PC-9 (cell line): ENCODE measurements at regions not wholly inside any gene's neighbourhood (a gene's known extent, or its start where the extent isn't known, plus 50 kb on each side); places are given as distances from the start of the nearest gene placed in this dataset.

Experiments used
- BruUV-seq: library from RNA; stranded (reverse); fragments of 400-500 nt; replicated peaks from 2 replicates; lab custom pipeline; 2021; lab: Mats Ljungman, UMichigan
- CTCF ChIA-PET: fragments of 300-600 bp; sonication (Branson Sonifier 250); formaldehyde crosslinking; loops from one replicate; lab custom pipeline; 2022; ENCODE audit warnings: antibody characterized with exemption; lab: Charles Lee
- POLR2A ChIA-PET: fragments of 300-600 bp; sonication (Branson Sonifier 250); formaldehyde crosslinking; loops from one replicate; lab custom pipeline; 2022; ENCODE audit warnings: antibody characterized with exemption; ENCODE audit not compliant: unreplicated experiment; lab: Charles Lee
- DNase-seq, 2 experiments: peaks; one replicate each; pipeline versions ENCODE4 v3.0.0 to v3.0.0-alpha.2; 2015 to 2022; ENCODE audit warnings: mixed read lengths in 1 of 2
- H2AFZ ChIP-seq: fragments of 200-600 bp; sonication (generic); 2 replicates; pipeline ENCODE4 v1.8.1; 2017; ENCODE audit warnings: antibody characterized with exemption
- H3F3A ChIP-seq: fragments of 200-600 bp; sonication (generic); 2 replicates; pipeline ENCODE4 v1.8.1; 2017; ENCODE audit warnings: antibody characterized with exemption, mild to moderate bottlenecking, low read depth; ENCODE audit not compliant: insufficient read depth
- H3K27ac ChIP-seq: fragments of 200-600 bp; sonication (generic); 2 replicates; pipeline ENCODE4 v1.6.1; 2016; ENCODE audit warnings: mixed run types
- H3K27me3 ChIP-seq: fragments of 200-600 bp; sonication (generic); 2 replicates; pipeline ENCODE4 v1.6.1; 2016; ENCODE audit warnings: low read depth, mixed run types; ENCODE audit not compliant: insufficient read depth
- H3K36me3 ChIP-seq: fragments of 200-600 bp; sonication (generic); 2 replicates; pipeline ENCODE4 v1.6.1; 2016; ENCODE audit warnings: low read depth, mixed run types
- H3K4me1 ChIP-seq: fragments of 200-600 bp; sonication (generic); replicated peaks from 2 replicates; pipeline ENCODE4 v1.6.1; 2016; ENCODE audit warnings: mixed run types; ENCODE audit not compliant: insufficient read depth
- H3K4me2 ChIP-seq: fragments of 200-600 bp; sonication (generic); 2 replicates; pipeline ENCODE4 v1.6.1; 2017; ENCODE audit warnings: mixed run types
- H3K4me3 ChIP-seq: fragments of 200-600 bp; sonication (generic); 2 replicates; pipeline ENCODE4 v1.6.1; 2016; ENCODE audit warnings: mixed run types
- H3K79me2 ChIP-seq: fragments of 200-600 bp; sonication (generic); 2 replicates; pipeline ENCODE4 v1.6.1; 2017; ENCODE audit warnings: low read depth, mixed run types
- H3K9me2 ChIP-seq: fragments of 200-600 bp; sonication (generic); 2 replicates; pipeline ENCODE4 v1.8.1; 2017; ENCODE audit warnings: mild to moderate bottlenecking; ENCODE audit not compliant: insufficient read depth
- H3K9me3 ChIP-seq: fragments of 200-600 bp; sonication (generic); 2 replicates; pipeline ENCODE4 v1.8.1; 2016; ENCODE audit warnings: low read depth; ENCODE audit not compliant: insufficient read depth
- H4K20me1 ChIP-seq: fragments of 200-600 bp; sonication (generic); 2 replicates; pipeline ENCODE4 v1.8.1; 2017; ENCODE audit not compliant: insufficient read depth
- CTCF ChIP-seq: fragments of 200-600 bp; sonication (generic); conservative IDR thresholded peaks from 2 replicates; pipeline ENCODE4 v1.6.1; 2017; ENCODE audit warnings: mixed run types, antibody characterized with exemption, mild to moderate bottlenecking, moderate library complexity
- EZH2 ChIP-seq: fragments of 200-600 bp; sonication (generic); IDR thresholded peaks from 2 replicates; pipeline ENCODE4 v1.8.0; 2017; ENCODE audit warnings: antibody characterized with exemption, low read depth
- intact Hi-C: fragments of 100-400 bp; cut with micrococcal nuclease; formaldehyde crosslinking; loops from one replicate; pipeline ENCODE4 v1.10.0; 2022; ENCODE audit not compliant: unreplicated experiment

GRCh38 chr16:54540525-54541180 lies 254.1 kb upstream of the IRX3 start:
- Histone ChIP-seq H3K9me2 (no peaks in the 10 kb centered on the region), H3K4me3 (no peak overlapping the region), H3K79me2 (no peaks in the 10 kb centered on the region), H3K4me2 (no peak overlapping the region), H3K27me3 (peaks cover 9% of the 10 kb centered on the region; the same call in 1 of the 2 replicates), H3K9me3 (no peaks in the 10 kb centered on the region), H4K20me1 (no peaks in the 10 kb centered on the region), H2AFZ (no peak overlapping the region), H3K4me1 (no peaks in the 10 kb centered on the region), H3K27ac (no peak overlapping the region), H3K36me3 (no peaks in the 10 kb centered on the region), H3F3A (no peaks in the 10 kb centered on the region)
- BruUV-seq = no TSS peak
- no peak for TF ChIP-seq CTCF
- TF ChIP-seq EZH2 = no peak
- POLR2A ChIA-PET = no interaction called here
- intact Hi-C loops = no loop called here
- CTCF ChIA-PET = no interaction called here
- no peak for DNase-seq

GRCh38 chr16:54538276-54538675 lies 251.7 kb upstream of the IRX3 start:
- no peaks in the 10 kb centered on the region for H3K27me3 ChIP-seq
- H3K4me2 ChIP-seq = no peak overlapping the region
- ChIA-PET CTCF (no interaction called here), POLR2A (no interaction called here)
- H3K27ac ChIP-seq = no peak overlapping the region
- no peaks in the 10 kb centered on the region for H3K4me1 ChIP-seq
- H3K9me2 ChIP-seq = no peaks in the 10 kb centered on the region
- no peaks in the 10 kb centered on the region for H3K79me2 ChIP-seq
- H3K36me3 ChIP-seq = no peaks in the 10 kb centered on the region
- H4K20me1 ChIP-seq = no peaks in the 10 kb centered on the region
- no peaks in the 10 kb centered on the region for H3K9me3 ChIP-seq
- no peaks in the 10 kb centered on the region for H3F3A ChIP-seq
- TF ChIP-seq CTCF (no peak; the same call in 1 of the 2 replicates), EZH2 (no peak)
- H3K4me3 ChIP-seq = no peak overlapping the region
- no peak overlapping the region for H2AFZ ChIP-seq
- intact Hi-C loops = no loop called here
- no TSS peak for BruUV-seq
- DNase-seq = no peak

GRCh38 chr16:54533856-54534490 lies 247.4 kb upstream of the IRX3 start:
- ChIA-PET CTCF (no interaction called here), POLR2A (no interaction called here)
- H3K4me2 ChIP-seq = no peak overlapping the region
- no peaks in the 10 kb centered on the region for H3K9me2 ChIP-seq
- no peaks in the 10 kb centered on the region; the same call in 1 of the 2 replicates for H3K9me3 ChIP-seq
- no peaks in the 10 kb centered on the region for H4K20me1 ChIP-seq
- no peak for DNase-seq
- no peaks in the 10 kb centered on the region for H3K79me2 ChIP-seq
- H2AFZ ChIP-seq = no peak overlapping the region
- TF ChIP-seq CTCF (no peak), EZH2 (no peak)
- H3K36me3 ChIP-seq = no peaks in the 10 kb centered on the region
- BruUV-seq = no TSS peak
- H3K4me3 ChIP-seq = no peak overlapping the region
- intact Hi-C loops = no loop called here
- H3K27ac ChIP-seq = no peak overlapping the region
- no peaks in the 10 kb centered on the region for H3K4me1 ChIP-seq
- H3F3A ChIP-seq = no peaks in the 10 kb centered on the region
- no peaks in the 10 kb centered on the region for H3K27me3 ChIP-seq
